SK-N-SH (cell line): ENCODE measurements at regions not wholly inside any gene's neighbourhood (a gene's known extent, or its start where the extent isn't known, plus 50 kb on each side); places are given as distances from the start of the nearest gene placed in this dataset.

Source experiments
- CHD2 ChIP-seq: fragments of 150-350 bp; IDR thresholded peaks from 2 replicates; pipeline ENCODE4 v1.6.1; 2018; ENCODE audit warnings: low read length; ENCODE audit not compliant: partially characterized antibody
- CTCF ChIP-seq: fragments of 200-600 bp; sonication (generic); IDR thresholded peaks from 2 replicates; pipeline ENCODE4 v1.6.1; 2017; ENCODE audit warnings: antibody characterized with exemption, mild to moderate bottlenecking, moderate library complexity
- EZH2phosphoT487 ChIP-seq: fragments of 200-600 bp; sonication (generic); IDR thresholded peaks from 2 replicates; pipeline ENCODE4 v1.6.1; 2017; ENCODE audit warnings: low read depth, mixed run types, mild to moderate bottlenecking, antibody characterized with exemption, moderate library complexity, borderline replicate concordance
- FOSL2 ChIP-seq: IDR thresholded peaks from 2 replicates; pipeline ENCODE4 v1.4.0; 2012; ENCODE audit warnings: low read depth, mild to moderate bottlenecking, moderate library complexity, borderline replicate concordance
- GABPA ChIP-seq: IDR thresholded peaks from 2 replicates; pipeline ENCODE4 v1.4.0; 2012; ENCODE audit warnings: low read depth, mild to moderate bottlenecking
- POLR2AphosphoS5 ChIP-seq: IDR thresholded peaks from 2 replicates; pipeline ENCODE4 v1.6.1; 2012; ENCODE audit warnings: low read depth, low read length
- RCOR1 ChIP-seq: fragments of 150-350 bp; IDR thresholded peaks from 2 replicates; pipeline ENCODE4 v1.6.1; 2017; ENCODE audit warnings: antibody characterized with exemption, low read length
- RFX5 ChIP-seq: IDR thresholded peaks from 2 replicates; pipeline ENCODE4 v1.6.1; 2012; ENCODE audit warnings: mild to moderate bottlenecking, improper control_type of control experiment, low read length
- RXRA ChIP-seq: IDR thresholded peaks from 2 replicates; pipeline ENCODE4 v1.4.0; 2012; ENCODE audit warnings: low read depth, mild to moderate bottlenecking, borderline replicate concordance
- SMC3 ChIP-seq: IDR thresholded peaks from 2 replicates; pipeline ENCODE4 v1.6.1; 2012; ENCODE audit warnings: low read depth, low read length, improper control_type of control experiment
- TAF1 ChIP-seq: IDR thresholded peaks from 2 replicates; pipeline ENCODE4 v1.6.1; 2012; ENCODE audit warnings: low read depth, mild to moderate bottlenecking, low read length, moderate library complexity, borderline replicate concordance
- USF2 ChIP-seq: fragments of 150-350 bp; IDR thresholded peaks from 2 replicates; pipeline ENCODE4 v1.6.1; 2017; ENCODE audit warnings: antibody characterized with exemption, low read length, low read depth, borderline replicate concordance
- YY1 ChIP-seq: IDR thresholded peaks from 2 replicates; pipeline ENCODE4 v1.4.0; 2012; ENCODE audit warnings: low read depth, mild to moderate bottlenecking
- TF ChIP-seq, protein P1 (sequence below): fragments of 150-350 bp; IDR thresholded peaks from 2 replicates; pipeline ENCODE4 v1.6.1; 2016; ENCODE audit warnings: mild to moderate bottlenecking, low read depth, low read length

DNA sequence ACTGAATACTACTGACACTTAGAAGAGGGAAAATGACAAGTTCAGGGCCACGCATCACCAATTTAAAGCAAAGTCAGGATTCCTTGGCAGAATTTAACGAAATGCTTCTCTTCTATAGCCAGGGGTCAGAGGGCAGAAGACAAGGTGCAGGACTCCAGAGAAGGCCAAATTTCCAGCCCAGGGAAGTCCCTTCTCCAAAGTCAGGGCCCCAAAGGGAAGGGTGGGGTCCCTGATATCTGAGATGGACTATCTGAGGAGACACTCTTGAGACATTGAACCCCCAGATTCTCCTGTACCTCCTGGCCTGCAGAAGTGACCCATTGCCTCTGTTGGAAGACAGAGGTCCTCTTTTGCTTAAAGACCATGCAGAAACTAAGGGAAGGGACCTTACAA, 91.2 kb downstream of the RPS6KA4 start:
- TF ChIP-seq CTCF = no peak
- TF ChIP-seq FOSL2 = no peak
- TF ChIP-seq YY1 = no peak
- TF ChIP-seq, protein P1, sequence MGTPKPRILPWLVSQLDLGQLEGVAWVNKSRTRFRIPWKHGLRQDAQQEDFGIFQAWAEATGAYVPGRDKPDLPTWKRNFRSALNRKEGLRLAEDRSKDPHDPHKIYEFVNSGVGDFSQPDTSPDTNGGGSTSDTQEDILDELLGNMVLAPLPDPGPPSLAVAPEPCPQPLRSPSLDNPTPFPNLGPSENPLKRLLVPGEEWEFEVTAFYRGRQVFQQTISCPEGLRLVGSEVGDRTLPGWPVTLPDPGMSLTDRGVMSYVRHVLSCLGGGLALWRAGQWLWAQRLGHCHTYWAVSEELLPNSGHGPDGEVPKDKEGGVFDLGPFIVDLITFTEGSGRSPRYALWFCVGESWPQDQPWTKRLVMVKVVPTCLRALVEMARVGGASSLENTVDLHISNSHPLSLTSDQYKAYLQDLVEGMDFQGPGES = no peak
- no peak for TF ChIP-seq EZH2phosphoT487
- no peak for TF ChIP-seq RFX5
- no peak for TF ChIP-seq SMC3
- no peak for TF ChIP-seq TAF1
- TF ChIP-seq POLR2AphosphoS5 = no peak
- TF ChIP-seq USF2 = no peak
- no peak for TF ChIP-seq CHD2
- no peak for TF ChIP-seq GABPA
- TF ChIP-seq RXRA = no peak
- no peak for TF ChIP-seq RCOR1
